CD4-positive, alpha-beta T cell treated with Interleukin-6 at 100 ng/mL for 8 hours (primary cell): ENCODE measurements at regions not wholly inside any gene's neighbourhood (a gene's known extent, or its start where the extent isn't known, plus 50 kb on each side); places are given as distances from the start of the nearest gene placed in this dataset.

Experiments
- DNase-seq: peaks from one replicate; pipeline ENCODE4 v3.0.0-alpha.2; 2020; ENCODE audit warnings: mixed read lengths, low spot score

DNA sequence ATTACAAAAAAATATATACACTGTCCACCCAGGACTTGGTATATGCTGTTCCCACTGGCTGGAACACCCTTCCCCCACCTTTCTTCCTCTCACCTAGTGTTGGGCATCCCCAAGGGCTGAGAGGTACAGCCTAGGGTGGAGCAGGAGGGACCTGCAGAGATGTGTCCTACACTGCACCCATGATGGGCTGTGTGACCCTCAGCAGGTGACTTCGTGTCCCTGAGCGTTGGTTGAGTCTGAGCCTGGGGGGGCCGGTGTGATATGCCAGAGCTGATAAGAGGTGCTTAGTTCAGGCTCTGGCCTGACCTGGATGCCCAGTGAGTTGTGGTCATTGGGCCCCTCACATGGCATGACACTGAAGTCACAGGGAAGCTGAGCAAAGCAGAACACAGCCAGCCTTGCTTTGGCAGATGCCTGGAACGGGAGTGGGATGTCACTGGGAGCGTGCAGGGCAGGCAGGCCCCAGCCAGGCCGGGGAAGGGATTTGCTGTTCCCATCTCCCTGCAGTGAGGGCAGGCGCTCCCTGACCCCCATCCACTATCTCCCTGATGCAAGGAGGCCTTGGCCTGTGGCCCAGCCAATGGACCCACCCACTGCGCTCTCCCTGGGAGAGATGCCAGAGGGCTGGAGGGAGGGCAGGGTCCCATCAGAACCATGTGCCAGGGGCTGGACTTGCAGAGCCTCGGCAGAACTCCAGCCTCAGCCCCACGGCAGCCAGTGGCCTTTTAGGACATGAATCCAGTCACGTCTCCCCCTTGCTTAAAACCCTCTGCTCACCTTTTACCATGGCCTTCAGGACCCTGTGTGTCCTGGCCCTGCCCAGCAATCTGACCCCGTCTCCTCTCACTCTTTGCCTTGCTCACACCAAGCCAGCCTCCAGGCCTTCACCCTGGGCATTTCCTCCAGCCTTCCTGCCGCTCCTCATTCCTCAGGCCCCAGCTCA lies 138.9 kb downstream of the MN1 start:
- DNase-seq, result no peak

DNA sequence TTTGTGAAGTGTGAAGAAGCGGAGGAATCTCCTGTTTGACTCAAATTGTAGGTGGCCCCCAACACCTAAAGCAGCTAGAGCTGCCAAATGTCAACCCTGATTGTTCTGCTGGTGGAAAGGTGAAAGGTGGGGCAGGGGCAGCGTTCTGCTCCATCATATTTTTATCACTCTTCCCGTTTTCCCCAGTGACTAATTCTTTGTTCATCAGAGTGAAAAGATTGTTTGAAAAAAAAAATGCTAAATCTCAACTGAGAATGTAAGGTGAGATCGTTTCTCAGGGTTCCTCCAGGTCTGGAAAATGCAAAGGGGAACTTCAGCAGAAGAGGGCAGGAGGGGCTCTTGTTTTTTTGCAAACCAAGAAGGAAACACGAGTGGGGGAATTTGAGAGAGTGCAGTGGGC lies 137.7 kb downstream of the MN1 start:
- no peak for DNase-seq

DNA sequence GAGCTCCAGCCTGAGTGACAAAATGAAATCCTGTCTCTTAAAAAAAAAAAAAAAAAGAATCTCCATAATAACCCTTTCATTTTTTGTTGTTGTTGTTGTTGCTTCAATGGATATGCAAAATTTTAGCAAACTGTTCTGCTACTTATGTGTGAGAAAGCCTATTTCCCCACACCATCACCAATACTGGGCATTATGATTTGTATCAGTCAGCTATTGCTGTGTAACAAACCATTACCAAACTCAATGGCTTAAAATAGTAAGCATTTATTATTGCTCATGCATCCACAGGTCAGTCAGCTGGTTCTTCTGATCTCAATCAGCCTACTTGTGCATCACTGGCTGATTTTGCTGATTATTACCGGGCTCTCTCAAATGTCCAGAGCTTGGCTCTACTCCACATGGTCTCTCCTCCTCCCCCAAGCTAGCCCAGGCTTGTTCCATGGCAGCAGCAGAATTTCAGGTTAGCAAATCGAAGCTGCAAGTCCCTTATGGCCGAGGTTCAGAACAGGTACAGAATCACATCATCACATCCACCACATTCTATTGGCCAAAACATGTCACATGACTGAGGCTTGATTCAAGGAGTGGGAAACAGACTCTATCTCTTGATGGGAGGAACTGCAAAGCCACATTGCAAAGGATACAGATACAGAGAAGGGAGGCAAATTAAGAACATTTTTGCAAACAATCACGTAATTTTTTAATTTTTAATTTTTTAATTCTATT lies 135.1 kb downstream of the MN1 start:
- no peak for DNase-seq

DNA sequence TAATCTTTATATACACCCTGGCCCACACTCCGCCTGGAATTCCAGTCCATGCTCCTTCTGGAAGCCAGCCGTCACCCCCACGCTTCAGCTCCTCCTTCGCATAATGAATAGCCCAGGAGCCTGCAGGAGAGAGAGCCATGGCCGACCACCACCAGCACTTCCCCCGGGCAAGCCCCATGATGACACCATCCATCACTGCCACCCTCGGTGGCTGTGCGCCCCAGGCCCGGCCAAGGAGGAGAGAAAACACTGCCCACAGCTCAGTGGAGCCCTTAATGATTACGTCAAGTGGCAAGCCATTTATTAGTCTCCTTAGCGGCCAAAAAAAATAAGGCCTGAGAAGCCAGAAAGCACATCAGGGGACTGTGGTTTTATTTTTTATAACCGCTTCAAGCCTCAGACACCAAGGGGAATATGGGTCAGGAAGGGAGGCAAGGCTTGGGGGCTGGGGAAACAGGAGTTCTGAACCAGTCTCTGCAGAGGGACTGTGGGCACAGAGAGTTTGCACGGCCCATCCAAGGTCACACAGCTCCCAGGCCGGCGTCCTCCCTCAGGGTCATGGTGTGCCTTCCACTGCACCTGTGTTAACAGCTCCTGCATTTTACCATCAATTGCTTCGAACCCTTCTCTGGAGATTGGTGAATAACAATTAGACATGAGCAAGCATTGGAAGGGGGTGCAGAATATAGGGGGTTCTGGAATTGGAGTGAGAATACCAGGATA lies 134.3 kb downstream of the MN1 start:
- no peak for DNase-seq

DNA sequence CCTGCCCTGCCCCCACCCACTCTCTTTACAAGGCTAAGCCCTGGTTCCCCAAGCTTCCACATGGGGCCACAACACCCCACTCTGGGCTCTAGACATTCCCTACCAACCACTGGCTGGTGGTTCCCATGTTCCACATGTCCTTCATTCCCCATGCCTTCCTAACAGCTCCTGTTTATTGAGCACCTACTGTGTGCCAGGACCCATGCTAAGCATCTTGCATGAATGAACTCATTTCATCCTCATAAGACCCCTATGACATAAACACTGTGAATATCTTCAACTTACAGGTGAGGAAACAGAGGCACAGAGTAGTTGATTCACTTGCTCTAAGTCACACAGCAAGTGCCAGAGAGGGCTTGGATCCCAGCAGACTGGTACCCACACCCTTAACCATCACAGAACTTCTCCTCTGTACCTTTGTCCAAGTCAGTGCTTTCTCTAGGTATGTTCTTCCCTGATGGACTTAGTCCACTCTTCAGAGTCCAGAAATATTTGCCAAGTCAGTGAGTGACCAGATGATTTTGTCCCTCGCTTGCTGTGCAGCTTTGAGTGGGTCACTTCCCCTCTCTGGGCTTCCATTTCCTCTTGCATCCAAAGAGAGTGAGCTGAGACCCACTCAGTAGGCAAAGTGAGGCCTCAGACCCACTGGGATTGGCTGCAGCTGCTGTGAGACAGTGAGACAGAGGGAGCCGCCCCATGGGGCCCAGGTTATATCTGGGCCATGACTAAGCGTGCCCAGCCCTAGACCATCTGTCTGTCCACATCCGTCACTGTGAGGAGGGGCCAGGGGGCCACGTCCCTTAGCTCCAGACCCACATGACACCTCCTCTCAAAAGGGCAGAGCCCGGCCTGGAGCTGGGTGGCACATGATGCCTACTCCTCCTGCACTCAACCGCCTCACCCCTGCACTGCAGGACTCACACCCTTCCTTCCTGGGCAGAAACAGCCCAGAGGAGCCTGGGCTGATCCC lies 132.4 kb downstream of the MN1 start:
- no peak for DNase-seq

DNA sequence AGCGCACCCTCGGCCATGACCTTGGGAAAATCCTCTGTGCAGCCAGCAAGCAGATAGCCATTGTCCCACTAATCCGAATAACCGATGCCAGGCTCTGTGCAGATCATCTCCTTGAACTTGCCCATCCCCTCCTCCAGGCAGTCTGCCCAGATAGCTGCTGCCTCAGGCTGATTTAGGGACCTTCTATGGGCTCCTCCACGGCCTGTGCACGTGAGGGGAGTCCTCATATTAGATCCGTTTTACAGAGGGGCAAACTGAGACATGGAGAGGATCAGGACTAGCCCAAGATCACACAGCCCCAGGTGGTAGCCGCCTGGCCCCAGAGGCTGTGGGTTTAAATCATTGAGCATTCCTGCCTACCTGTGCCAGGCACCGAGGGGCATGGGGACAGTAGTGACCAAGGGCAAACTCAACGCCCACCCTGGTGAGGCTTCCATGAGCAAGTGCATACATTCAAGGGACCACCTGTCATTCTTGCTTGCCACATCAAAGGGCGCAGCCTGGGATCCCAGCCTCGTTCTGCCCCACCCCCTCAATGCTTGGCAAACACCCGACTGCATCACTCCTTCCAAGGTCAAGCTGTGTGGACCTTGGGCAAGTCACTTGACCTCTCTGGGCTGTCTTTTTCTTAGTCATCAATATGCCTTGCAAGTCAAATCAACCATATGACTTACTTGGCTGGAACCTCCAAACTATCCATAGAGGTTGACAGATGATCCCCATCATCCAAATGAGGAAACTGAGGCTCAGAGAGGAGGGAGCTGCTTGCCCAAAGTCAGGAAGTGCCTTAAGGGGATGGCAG lies 131.6 kb downstream of the MN1 start:
- DNase-seq, result no peak

DNA sequence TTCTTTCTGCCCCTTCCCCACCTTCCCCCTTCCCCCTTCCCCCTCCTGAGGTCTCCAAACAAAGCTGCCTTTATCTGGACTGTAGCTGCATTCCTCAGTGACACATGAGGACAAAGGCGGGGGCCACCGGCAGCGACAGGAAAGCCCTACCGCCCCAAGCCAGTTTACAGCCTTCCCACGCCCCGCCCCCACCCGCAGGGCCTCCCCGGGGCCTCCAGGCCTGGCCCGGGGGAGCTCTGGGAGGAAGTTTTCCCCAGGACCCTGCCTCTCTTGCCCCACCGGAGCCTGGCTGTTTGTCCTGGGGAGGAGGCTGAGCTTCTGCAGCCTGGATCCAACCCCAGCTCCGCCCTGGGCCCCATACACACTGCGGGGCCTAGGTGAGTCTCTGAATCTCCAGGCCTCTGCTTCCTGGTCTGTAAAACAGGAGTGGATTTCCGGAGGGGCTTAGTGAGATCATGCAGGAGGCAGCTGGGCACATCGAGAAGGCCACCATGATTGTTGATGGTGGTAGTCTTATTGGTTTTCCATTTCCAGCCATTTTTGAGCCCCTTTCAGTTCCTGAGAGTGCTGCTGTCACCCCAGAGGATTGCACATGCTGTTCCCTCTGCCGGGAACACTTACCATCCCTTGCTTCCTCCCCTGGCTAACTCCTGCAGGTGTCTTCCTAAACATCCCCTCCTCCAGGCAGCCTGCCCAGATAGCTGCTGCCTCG lies 130.7 kb downstream of the MN1 start:
- DNase-seq, result no peak

DNA sequence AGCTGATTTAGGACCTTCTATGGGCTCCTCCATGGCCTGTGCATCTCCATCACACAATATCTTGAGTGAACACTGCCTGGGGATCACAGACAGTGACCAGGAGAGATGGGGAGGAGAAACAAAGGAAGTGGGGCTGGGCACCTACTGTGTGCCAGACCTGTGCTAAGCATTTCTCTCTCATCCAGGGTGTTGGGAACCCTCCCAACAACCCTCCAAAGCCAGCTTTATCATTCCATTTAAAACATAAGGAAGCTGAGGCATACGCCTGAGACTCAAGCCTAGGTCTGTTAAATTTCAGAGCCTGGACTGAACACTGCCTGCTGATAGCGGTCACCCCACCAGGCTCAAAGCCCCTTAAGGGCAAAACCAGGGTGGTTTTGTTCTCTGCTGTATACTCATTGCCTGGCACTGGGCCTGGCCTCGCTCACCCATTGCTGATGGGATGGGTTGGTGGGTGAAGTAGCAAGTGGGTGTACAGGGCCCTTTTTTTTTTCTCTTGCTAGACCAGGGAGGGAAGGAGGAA lies 130.1 kb downstream of the MN1 start:
- DNase-seq, result no peak

DNA sequence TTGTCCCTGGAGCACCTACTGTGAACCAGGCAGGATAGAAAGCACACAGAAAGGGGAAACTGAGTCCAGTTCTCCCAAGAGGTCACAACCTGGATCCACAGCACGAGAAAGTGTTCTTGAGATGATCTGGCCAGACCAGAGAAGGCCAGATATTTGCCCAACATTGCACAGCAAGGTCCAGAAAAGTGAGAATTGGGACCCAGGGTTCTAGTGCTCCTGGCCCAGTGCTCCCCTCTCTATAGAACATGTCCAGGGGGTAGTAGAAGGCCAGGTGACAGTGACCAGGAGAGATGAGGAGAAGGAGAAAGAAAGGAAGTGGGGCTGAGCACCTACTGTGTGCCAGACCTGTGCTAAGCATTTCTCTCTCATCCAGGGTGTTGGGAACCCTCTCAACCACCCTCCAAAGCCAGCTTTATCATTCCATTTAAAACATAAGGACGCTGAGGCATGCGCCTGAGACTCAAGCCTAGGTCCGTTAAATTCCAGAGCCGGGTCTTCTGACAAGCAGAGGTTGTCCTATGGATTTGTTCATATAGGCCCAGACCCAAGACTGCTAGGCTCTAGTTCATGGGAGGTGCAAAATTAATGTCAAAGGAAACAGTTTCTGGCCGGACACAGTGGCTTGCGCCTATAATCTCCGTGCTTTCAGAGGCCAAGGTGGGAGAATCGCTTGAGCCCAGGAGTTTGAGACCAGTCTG lies 128.7 kb downstream of the MN1 start:
- DNase-seq, result no peak

DNA sequence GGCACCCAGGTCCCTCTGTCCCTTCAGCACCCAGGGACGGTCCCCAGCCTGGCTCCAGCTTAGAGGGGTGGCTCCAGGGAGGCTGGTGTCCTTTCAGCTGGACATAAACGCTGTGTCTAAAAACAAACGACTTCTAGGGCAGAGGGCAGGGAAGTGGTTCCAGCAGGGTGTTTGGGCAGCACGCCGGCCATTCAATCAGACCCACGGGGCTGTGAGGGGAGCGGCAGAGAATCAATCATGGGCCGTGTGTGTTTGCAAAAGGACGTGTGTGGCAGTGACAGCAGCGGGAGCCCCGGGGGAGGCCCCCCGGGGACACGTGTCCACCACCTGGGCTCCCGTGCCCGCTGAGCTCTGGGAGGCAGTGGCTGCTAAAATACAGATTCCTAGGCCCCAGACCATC lies 127.7 kb downstream of the MN1 start:
- no peak for DNase-seq

DNA sequence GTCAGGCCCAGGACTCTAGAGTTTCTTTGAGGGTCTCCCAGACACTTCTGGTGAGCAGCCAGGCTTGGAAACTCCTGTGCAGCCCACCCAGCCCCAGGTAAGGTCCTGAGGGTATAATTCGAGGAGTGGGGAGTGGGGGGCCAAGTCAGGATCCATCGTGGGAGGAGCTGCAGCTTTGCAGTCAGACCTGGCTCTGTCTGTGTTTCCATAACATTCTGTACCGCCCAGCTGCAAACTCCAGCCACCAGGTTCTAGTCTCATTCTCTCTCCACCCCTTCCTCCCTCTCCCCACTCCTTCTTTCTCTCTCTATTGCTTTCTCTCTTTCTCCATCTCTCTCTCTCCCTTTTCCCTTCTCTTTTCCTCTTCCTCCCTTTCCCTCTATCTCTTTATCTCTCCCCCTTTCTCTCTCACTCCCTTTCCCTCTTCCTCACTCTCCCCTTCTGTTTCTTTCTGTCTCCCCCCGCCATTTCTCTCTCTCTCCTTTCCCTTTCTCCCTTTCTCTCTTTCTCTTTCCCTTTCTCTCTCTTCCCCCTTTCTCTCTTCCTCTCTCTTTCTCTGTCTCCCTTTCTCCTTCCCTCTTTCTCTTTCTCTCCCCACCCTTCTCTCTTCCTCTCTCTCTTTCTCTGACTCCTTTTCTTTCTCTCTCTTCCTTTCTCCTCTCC lies 127.2 kb downstream of the MN1 start:
- no peak for DNase-seq

DNA sequence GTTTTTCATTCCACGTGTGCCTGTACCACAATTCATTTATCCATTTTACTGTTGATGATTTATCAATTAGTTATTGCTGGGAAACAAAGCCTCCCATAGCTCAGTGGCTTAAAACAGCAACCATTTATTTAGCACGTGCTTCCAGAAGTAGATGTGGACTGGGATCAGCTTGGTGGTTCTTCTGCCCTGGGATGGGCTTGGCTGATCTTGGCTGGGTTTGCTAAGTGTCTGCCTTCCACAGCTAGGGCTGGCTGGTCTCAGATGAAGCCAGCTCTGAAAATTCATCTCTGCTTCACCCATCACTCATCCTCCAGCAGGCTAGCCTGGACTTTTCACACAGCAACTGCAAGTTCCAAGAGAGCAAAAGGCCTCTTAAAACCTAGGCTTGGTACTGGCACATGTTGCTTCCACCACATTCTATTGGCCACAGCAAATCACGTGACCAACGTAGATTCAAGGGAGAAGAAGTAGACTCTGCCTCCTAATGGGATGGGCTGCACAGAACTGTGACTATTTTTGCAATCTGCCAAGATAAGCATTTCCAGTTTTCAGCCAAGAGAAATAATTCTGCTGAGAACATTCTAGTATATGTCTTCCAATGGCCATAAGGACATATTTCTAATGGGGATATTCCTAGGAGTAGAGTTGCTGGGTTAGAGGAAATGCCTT lies 124.9 kb downstream of the MN1 start:
- no peak for DNase-seq

DNA sequence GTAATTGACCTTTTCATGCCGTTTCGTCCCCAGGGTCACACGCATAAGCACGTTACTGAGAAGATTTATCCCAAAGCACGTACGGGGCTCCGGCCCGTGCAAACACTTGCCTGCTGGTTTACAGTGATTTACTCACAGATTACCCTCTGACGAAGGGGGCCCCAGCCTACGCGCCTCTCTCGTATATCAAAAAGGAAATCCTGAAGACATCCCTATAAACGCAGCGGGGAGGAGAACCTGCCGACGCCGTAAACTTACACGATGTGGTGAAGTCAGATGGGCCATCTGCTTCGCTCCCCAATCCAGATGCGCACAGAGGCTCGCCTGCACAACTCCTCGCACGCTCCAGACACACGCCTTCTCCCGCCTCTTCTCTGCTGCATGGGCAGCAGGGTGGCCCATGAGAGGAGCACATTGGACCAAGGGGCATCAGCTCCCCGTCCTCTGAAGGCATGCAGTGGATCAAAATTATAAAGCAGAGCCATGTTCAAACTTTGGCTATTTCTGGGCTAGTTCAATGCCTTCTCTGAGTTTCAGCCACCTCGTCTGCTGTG lies 123.6 kb downstream of the MN1 start:
- no peak for DNase-seq

DNA sequence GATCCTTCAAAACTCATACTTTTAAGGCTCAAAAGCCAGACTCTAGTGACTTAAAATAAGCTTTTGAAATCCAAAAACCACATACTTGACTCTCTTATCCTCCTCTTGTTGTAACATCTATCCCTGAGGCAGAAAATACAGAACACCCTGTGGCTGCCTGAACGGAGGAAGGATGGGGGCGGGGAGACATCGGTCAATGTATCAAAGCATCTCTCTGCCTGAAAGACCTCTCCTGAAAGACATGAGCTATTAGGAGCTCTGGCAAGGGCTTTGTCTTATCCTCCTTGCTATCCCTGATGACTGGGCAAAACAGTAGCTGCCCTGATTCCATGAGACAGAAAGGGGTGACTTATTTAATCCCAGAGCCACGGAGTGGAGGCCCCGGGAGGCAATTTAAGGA lies 122.4 kb downstream of the MN1 start:
- DNase-seq, result no peak

DNA sequence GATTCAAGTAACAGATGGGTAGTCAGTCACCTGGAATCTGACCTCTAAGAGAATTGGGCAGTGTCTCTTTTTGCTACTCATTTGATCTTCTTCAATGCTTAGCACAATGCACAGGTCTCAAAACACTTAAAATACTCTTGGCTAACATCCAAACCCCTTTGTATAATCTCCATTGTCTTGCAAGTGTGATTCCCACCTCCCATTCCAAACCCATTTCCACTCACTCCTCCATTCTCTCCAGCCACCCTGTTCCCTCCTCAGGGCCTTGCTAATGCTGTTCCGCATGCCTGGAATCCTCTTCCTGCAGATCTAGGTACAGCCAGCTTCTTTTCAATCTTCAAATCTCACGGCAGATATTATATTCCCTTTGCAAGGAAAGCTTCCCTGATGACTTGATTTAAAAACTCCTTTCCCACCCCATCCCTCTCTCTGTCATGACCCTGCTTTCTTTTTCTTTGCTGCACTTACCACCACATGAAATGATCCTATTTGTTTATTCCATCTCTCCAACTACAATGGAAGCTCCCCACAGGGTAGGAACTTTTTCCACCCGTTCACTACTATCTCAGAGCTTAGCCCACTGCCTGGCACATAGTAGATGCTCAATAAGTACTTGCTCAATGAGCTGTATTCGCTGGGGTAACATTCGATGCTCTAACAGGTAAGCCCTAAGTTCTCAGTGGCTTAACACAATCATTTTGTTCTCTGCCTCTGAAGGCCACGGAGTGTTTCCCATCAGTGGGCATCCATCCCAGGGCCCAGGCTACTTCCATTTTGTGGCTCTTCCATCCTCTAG lies 121.7 kb downstream of the MN1 start:
- no peak for DNase-seq

DNA sequence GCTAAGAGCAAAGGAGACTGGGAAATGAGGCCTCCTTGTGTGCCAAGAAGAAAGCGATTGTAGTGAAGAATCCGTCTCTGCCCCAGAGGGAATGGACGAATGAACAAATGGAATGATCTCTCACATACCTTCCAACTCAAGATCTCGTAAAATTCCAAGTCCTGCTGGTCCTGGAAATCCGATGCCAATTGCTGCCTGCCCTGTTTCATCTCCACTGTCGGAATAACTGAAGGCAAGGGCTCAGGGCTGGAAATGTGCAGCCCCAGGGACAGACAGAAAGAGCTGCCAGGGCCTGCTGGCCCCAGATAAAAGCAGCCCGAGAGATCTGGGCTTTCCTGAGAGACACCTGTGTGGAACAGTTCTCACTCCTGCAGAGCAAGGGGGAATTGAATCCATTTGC lies 120.9 kb downstream of the MN1 start:
- DNase-seq, result no peak

DNA sequence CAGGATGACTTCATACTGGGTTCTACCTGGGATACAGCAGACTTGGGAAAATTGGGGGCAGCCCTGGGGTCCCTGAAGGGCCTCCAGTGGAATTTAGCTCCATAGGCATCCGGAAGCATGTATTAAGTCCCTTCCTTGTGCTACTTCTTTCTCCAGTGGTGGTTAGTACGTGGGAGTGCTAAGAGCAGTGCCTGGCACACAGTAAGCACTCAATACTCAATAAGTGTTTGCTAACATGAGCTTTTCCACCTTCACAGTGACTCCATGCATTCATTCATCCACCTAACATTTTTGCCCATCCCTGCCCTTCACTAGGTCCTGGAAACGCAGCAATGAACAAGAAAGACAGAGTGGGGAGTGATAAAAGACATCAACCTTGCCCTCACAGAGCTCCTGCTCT lies 120.5 kb downstream of the MN1 start:
- DNase-seq, result no peak
